ENCODE measurements at regions not wholly inside any gene's neighbourhood (a gene's known extent, or its start where the extent isn't known, plus 50 kb on each side); places are given as distances from the start of the nearest gene placed in this dataset.

GRCh38 chr15:95227235-95227634 is 995.9 kb downstream of the MCTP2 start:
- TF ChIP-seq CTCF (IDR thresholded peaks at IDR 0.05) (no peak), POLR2A (IDR thresholded peaks at IDR 0.05) (no peak)

All from uterus (tissue), 2 donors.